DOHH2 (cell line): ENCODE measurements at regions not wholly inside any gene's neighbourhood (a gene's known extent, or its start where the extent isn't known, plus 50 kb on each side); places are given as distances from the start of the nearest gene placed in this dataset.

Experiments
- H3F3A ChIP-seq: fragments of 200-600 bp; sonication (generic), shearing (Covaris generic); 2 replicates; pipeline ENCODE4 v1.6.0; 2016; ENCODE audit warnings: antibody characterized with exemption, mild to moderate bottlenecking; ENCODE audit not compliant: control insufficient read depth, insufficient read depth
- H3K27ac ChIP-seq: fragments of 200-600 bp; sonication (generic); 2 replicates; pipeline ENCODE4 v1.5.1; 2014; ENCODE audit warnings: low read depth, mild to moderate bottlenecking, low read length, moderate library complexity
- H3K27me3 ChIP-seq: fragments of 200-600 bp; sonication (generic); 2 replicates; pipeline ENCODE4 v1.6.1; 2014; ENCODE audit warnings: mild to moderate bottlenecking, low read length, mixed read lengths; ENCODE audit not compliant: control insufficient read depth
- H3K36me3 ChIP-seq: fragments of 200-600 bp; sonication (generic); 2 replicates; pipeline ENCODE4 v1.6.1; 2014; ENCODE audit warnings: mild to moderate bottlenecking, low read length, moderate library complexity, mixed read lengths; ENCODE audit not compliant: control insufficient read depth
- H3K4me1 ChIP-seq: fragments of 200-600 bp; sonication (generic); 2 replicates; pipeline ENCODE4 v1.6.1; 2014; ENCODE audit warnings: mild to moderate bottlenecking, low read length, mixed read lengths; ENCODE audit not compliant: control insufficient read depth
- H3K4me2 ChIP-seq: fragments of 200-600 bp; sonication (generic); 2 replicates; pipeline ENCODE4 v1.6.0; 2014; ENCODE audit warnings: mild to moderate bottlenecking, low read length, moderate library complexity
- H3K4me3 ChIP-seq: fragments of 200-600 bp; sonication (generic); 2 replicates; pipeline ENCODE4 v1.5.1; 2014; ENCODE audit warnings: mild to moderate bottlenecking, low read length, mixed read lengths
- H3K79me2 ChIP-seq: fragments of 200-600 bp; sonication (generic); 2 replicates; pipeline ENCODE4 v1.6.1; 2014; ENCODE audit warnings: mild to moderate bottlenecking, low read length, mixed read lengths; ENCODE audit not compliant: control insufficient read depth
- H3K9me2 ChIP-seq: fragments of 200-600 bp; sonication (generic); replicated peaks from 2 replicates; pipeline ENCODE4 v1.6.1; 2014; ENCODE audit warnings: mild to moderate bottlenecking, low read length, mixed read lengths; ENCODE audit not compliant: control insufficient read depth
- H3K9me3 ChIP-seq: fragments of 200-600 bp; sonication (generic); 2 replicates; pipeline ENCODE4 v1.6.1; 2014; ENCODE audit warnings: antibody characterized with exemption, low read length, mixed read lengths; ENCODE audit not compliant: control insufficient read depth, insufficient read depth
- H4K20me1 ChIP-seq: fragments of 200-600 bp; sonication (generic); 2 replicates; pipeline ENCODE4 v1.6.0; 2014; ENCODE audit warnings: low read depth, mild to moderate bottlenecking, antibody characterized with exemption, low read length, moderate library complexity; ENCODE audit not compliant: control insufficient read depth, insufficient read depth
- CTCF ChIP-seq: fragments of 200-600 bp; sonication (generic); IDR thresholded peaks from one replicate; pipeline ENCODE4 v1.5.1; 2014; ENCODE audit warnings: antibody characterized with exemption, mild to moderate bottlenecking, low read depth, low read length; ENCODE audit not compliant: poor library complexity, severe bottlenecking
- EZH2phosphoT487 ChIP-seq: fragments of 200-600 bp; sonication (generic); IDR thresholded peaks from 2 replicates; pipeline ENCODE4 v1.6.1; 2017; ENCODE audit warnings: borderline replicate concordance, mild to moderate bottlenecking, antibody characterized with exemption, low read length, moderate library complexity, mixed read lengths

- H3K9me2 ChIP-seq: no peaks in the 10 kb centered on the region
- 0 out of 2 replicates have a peak, but pooled peaks cover 2% of the 10 kb centered on the region for H3K27me3 ChIP-seq
- no peak for TF ChIP-seq EZH2phosphoT487
- TF ChIP-seq CTCF: no peak
- H3K4me1 ChIP-seq: no peaks in the 10 kb centered on the region
- H3K27ac ChIP-seq: no peak overlapping the region
- no peaks in the 10 kb centered on the region for H3K9me3 ChIP-seq
- H3K79me2 ChIP-seq: no peaks in the 10 kb centered on the region
- no peak overlapping the region for H3K4me3 ChIP-seq
- H4K20me1 ChIP-seq: no peaks in the 10 kb centered on the region
- H3K4me2 ChIP-seq: no peak overlapping the region
- H3K36me3 ChIP-seq: no peaks in the 10 kb centered on the region
- no peaks in the 10 kb centered on the region for H3F3A ChIP-seq
Observed at GRCh38 chr13:28564030-28564429, 69.1 kb upstream of the FLT1 start.

DNA sequence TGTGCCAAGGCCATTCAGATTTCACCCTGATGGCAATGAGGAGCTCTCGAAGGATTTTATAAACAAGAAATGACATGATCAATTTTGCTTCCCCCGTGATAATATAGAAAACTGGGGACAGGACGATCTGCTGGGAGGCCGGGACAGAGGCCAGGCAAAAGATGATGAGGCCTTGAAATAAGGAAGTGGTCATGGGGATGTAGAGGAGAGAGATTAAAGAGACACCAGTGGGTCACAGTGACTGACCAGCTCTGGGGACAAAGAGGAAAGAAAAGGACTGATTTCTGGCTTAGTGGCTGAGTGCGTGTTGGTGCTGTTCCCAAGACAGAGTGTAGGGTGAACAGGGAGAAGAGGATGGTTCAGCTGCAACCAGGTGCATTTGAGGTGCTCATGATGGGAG is 68.7 kb upstream of the FLT1 start:
- no peaks in the 10 kb centered on the region for H3K36me3 ChIP-seq
- H3K27ac ChIP-seq: no peak overlapping the region
- no peaks in the 10 kb centered on the region for H3K79me2 ChIP-seq
- no peaks in the 10 kb centered on the region for H4K20me1 ChIP-seq
- TF ChIP-seq EZH2phosphoT487 (no peak), CTCF (no peak)
- H3K4me3 ChIP-seq: no peak overlapping the region
- H3K9me2 ChIP-seq: no peaks in the 10 kb centered on the region
- no peak overlapping the region for H3K4me2 ChIP-seq
- no peaks in the 10 kb centered on the region for H3K4me1 ChIP-seq
- H3F3A ChIP-seq: no peaks in the 10 kb centered on the region
- H3K9me3 ChIP-seq: no peaks in the 10 kb centered on the region
- H3K27me3 ChIP-seq: 0 out of 2 replicates have a peak, but pooled peaks cover 2% of the 10 kb centered on the region

DNA sequence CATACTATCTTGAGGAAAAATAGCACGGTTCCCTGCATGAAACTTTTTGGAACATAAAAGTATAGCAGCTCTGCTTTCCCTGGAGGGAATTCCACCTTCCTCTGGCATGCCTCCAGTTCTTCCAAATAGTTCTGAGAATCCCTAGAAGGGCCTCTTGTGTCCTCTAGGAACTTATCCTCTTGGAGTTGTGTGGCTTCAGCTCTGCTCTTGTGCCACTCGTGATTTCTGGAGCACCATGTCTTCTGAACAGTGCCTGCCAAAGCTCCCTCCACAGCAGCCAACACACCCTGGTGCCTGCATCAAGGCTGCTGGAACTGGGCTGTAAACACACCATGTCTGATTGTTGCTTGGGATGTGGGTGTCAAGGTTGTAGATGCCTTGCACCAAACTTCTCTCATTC is 65.7 kb upstream of the FLT1 start:
- Histone ChIP-seq H3K27ac (no peak overlapping the region), H3K9me3 (no peaks in the 10 kb centered on the region), H3K36me3 (no peaks in the 10 kb centered on the region), H3K4me3 (no peak overlapping the region), H3F3A (no peaks in the 10 kb centered on the region), H3K27me3 (no peaks in the 10 kb centered on the region), H4K20me1 (no peaks in the 10 kb centered on the region), H3K9me2 (no peaks in the 10 kb centered on the region), H3K4me2 (no peak overlapping the region), H3K79me2 (no peaks in the 10 kb centered on the region), H3K4me1 (no peaks in the 10 kb centered on the region)
- TF ChIP-seq EZH2phosphoT487: no peak
- no peak for TF ChIP-seq CTCF
